GM10266 (cell line): ENCODE measurements at regions not wholly inside any gene's neighbourhood (a gene's known extent, or its start where the extent isn't known, plus 50 kb on each side); places are given as distances from the start of the nearest gene placed in this dataset.

Source experiments
- DNase-seq: peaks from one replicate; pipeline ENCODE4 v3.0.0; 2012; ENCODE audit errors: extremely low spot score
- TF ChIP-seq, protein P1 (sequence below): IDR thresholded peaks from 2 replicates; pipeline ENCODE4 v1.5.1; 2012; ENCODE audit warnings: mild to moderate bottlenecking, low read depth; ENCODE audit not compliant: control insufficient read depth, insufficient read depth; ENCODE audit errors: missing control alignments

DNA sequence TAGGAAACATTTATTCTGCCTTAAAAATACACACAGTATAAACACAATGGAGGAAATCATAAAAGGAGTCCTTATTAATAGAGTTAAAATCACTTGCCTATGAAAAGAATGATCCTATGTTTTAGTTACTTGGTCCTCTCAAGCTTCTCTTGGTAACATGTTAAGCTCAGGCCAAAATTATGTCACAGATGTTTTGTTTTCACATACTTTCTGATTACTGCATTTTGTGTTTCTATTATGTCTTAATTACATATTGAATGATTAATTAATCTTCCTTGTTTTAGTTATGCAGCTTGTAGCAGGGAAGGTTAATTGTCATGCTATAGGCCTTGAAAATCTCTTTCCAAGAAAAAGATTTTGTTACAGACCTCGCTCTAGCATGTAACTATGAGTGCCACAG lies 406.0 kb downstream of the PLA2G4A start:
- no peak for DNase-seq
- TF ChIP-seq, protein P1, sequence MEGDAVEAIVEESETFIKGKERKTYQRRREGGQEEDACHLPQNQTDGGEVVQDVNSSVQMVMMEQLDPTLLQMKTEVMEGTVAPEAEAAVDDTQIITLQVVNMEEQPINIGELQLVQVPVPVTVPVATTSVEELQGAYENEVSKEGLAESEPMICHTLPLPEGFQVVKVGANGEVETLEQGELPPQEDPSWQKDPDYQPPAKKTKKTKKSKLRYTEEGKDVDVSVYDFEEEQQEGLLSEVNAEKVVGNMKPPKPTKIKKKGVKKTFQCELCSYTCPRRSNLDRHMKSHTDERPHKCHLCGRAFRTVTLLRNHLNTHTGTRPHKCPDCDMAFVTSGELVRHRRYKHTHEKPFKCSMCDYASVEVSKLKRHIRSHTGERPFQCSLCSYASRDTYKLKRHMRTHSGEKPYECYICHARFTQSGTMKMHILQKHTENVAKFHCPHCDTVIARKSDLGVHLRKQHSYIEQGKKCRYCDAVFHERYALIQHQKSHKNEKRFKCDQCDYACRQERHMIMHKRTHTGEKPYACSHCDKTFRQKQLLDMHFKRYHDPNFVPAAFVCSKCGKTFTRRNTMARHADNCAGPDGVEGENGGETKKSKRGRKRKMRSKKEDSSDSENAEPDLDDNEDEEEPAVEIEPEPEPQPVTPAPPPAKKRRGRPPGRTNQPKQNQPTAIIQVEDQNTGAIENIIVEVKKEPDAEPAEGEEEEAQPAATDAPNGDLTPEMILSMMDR: no peak

DNA sequence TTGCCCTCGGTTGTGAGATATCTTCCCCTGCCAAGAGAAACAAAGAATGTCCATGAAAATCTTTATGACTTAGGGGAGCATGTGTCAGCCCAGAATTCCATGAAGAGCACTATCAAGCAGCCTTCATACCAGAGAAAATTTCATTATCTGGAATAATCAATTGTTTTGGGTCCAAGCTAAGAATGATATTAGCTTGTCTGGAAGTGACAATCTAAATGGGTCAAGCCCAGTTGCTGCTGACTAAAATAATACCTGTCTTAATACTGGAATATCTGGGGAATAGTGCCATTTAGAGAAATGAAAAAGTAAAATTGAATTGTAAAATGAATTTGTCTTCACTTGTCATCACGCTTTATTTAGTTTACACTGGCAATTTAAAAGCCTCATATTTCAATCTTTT lies 407.4 kb downstream of the PLA2G4A start:
- TF ChIP-seq, protein P1: no peak
- DNase-seq: no peak

DNA sequence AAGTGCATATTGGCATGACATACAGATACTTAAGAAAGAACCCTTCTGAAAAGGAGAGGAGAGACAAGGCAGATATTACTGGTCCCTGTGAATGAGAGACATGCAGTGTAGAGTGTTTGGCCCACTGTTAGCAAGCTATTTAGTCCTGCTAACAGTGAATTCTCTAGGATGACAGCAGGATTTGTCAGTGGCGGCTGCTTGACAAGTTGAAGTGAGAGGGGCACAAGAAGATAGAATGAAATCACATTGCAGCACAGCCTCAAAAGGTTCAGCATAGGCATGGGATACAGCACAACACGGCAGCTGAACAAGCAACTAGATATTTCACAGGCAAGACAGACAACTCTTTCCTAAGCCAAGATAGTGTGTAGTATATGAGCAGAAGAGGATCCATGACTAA lies 407.9 kb downstream of the PLA2G4A start:
- no peak for DNase-seq
- TF ChIP-seq, protein P1: no peak

DNA sequence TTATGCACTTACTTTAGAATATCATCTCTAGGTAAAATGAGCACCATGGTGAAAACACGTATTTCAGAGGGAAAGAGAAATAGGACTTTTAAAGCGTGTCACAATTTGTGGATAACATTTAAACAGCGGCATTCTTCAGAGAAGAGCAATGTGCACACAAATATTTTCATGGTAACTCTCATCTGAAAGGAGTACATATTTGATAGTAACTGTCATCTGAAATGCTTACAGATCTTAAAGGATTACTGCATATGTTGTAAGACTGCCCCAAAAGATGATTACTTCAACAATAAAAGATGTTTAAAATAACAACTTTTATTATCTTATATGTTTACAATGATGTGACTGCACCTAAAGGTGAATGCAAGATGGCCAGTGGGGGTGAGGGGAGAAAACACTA lies 408.8 kb downstream of the PLA2G4A start:
- DNase-seq: no peak
- TF ChIP-seq, protein P1: no peak

DNA sequence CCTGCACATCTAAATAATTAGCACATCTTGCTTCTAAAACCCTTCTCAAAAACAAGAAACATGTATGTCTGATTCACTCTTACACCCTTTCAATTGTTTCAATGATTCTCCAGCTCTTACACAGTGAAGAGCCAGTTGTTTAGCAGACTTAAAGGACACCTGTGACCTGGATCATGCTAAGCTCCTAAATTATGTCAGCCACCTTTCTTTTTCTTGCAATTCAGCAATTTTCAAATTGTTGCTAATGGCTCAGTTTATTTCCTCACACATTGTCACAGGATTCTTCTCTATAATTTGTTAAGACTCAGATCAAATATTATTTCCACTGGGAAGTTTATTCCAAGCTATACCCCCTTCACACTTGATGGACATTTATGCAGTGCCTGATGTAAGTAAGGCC lies 413.2 kb downstream of the PLA2G4A start:
- DNase-seq: no peak
- TF ChIP-seq, protein P1: no peak

DNA sequence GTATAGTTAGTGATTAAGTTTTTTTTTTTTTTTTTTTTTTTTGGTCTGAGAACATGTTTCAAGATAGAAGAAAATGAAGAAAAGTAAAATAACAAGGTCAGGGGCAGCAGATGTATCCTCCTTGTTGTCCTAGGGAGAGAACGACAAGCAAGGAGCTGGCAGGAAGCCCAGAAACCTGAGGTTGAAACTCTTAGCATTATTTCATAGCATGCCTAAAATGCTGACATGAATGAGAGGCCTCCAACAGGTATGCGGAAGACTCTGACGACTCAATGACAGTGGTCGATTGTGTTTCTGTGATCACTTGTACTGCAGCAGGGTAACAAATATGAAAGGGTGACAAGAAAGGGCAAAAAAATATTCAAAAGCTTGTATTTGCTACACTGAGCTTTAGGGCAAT lies 415.9 kb downstream of the PLA2G4A start:
- TF ChIP-seq, protein P1: no peak
- DNase-seq: no peak

DNA sequence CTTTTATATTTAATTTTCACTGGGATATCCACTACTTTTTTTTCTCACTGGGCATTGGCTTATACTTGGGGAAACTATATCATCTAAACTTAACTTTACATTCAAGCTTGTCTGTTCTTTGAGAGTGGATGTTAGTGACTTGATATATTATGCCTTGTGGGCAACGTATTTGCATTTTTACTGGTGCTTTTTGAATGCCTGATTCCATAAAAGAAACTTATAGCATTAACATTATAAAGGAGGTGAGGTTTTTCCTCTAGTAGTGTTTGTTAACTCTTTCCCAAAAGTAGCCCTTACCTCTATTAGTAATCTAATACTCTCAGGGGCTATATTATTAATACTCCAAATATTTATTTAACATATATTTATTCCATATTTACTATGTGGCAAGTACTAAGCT lies 416.5 kb downstream of the PLA2G4A start:
- no peak for DNase-seq
- TF ChIP-seq, protein P1: no peak
